GM18505 (cell line): ENCODE measurements at regions not wholly inside any gene's neighbourhood (a gene's known extent, or its start where the extent isn't known, plus 50 kb on each side); places are given as distances from the start of the nearest gene placed in this dataset.

Experiments used
- ATAC-seq: cut with Tn5 transposase; IDR thresholded peaks from one replicate; pipeline ENCODE4 v1.9.1; 2021; ENCODE audit not compliant: unreplicated experiment
- POLR2A ChIP-seq: IDR thresholded peaks from 4 replicates; pipeline ENCODE4 v1.6.1; 2011; ENCODE audit warnings: borderline replicate concordance; ENCODE audit not compliant: insufficient read depth, insufficient read length; ENCODE audit errors: extremely low read depth

- ATAC-seq, result no peak
- TF ChIP-seq POLR2A, result no peak
Measured at GRCh38 chr4:167290678-167291077, 56.4 kb upstream of the SPOCK3 start.

GRCh38 chr4:167308876-167309275 lies 74.6 kb upstream of the SPOCK3 start:
- ATAC-seq, result no peak
- TF ChIP-seq POLR2A, result no peak

GRCh38 chr4:167321299-167321698 lies 87.0 kb upstream of the SPOCK3 start:
- ATAC-seq, result no peak
- TF ChIP-seq POLR2A, result no peak

- no peak for TF ChIP-seq POLR2A
- ATAC-seq, result no peak
Measured at GRCh38 chr4:167339781-167340180, 105.5 kb upstream of the SPOCK3 start.

GRCh38 chr4:167359711-167360110 lies 125.4 kb upstream of the SPOCK3 start:
- no peak for TF ChIP-seq POLR2A
- ATAC-seq, result no peak

GRCh38 chr4:167379076-167379835 lies 145.0 kb upstream of the SPOCK3 start:
- no peak for ATAC-seq
- TF ChIP-seq POLR2A, result no peak

- TF ChIP-seq POLR2A, result no peak
- no peak for ATAC-seq
Measured at GRCh38 chr4:167380964-167381363, 146.7 kb upstream of the SPOCK3 start.

GRCh38 chr4:167383291-167383690 lies 149.0 kb upstream of the SPOCK3 start:
- TF ChIP-seq POLR2A, result no peak
- ATAC-seq, result no peak

GRCh38 chr4:167397586-167397985 lies 163.3 kb upstream of the SPOCK3 start:
- ATAC-seq, result no peak
- TF ChIP-seq POLR2A, result no peak

GRCh38 chr4:167399201-167399600 lies 164.9 kb upstream of the SPOCK3 start:
- no peak for ATAC-seq
- TF ChIP-seq POLR2A, result no peak

- no peak for TF ChIP-seq POLR2A
- ATAC-seq, result no peak
Measured at GRCh38 chr4:167406181-167406580, 171.9 kb upstream of the SPOCK3 start.

GRCh38 chr4:167415461-167415860 lies 181.2 kb upstream of the SPOCK3 start:
- TF ChIP-seq POLR2A, result no peak
- no peak for ATAC-seq

GRCh38 chr4:167419468-167420140 lies 185.3 kb upstream of the SPOCK3 start:
- no peak for TF ChIP-seq POLR2A
- no peak for ATAC-seq

GRCh38 chr4:167421201-167421600 lies 186.9 kb upstream of the SPOCK3 start:
- TF ChIP-seq POLR2A, result no peak
- ATAC-seq, result no peak
